Ammon's horn (tissue), 1 donor: ENCODE measurements at regions not wholly inside any gene's neighbourhood (a gene's known extent, or its start where the extent isn't known, plus 50 kb on each side); places are given as distances from the start of the nearest gene placed in this dataset.

Experiments
- DNase-seq: peaks from one replicate; pipeline ENCODE4 v3.0.0-alpha.2; 2016; ENCODE audit warnings: low spot score

DNA sequence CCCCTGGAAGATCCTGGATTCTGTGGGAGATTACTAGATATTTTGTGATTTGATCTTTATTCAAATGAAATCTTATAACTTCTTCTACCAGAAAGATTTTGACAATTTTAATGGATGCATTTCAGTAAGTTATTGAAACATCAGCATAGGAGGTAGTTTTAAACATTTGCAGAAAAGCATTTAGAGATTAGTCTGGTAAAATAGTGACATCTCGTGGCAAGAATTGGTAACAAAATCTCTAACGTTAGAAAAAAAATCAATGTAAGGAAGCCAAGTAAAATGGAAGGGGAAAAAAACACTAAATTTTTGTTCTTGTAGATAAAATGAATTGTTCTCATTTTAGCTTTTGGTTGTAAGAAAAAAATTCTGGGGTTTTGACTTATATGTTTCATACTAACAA lies 73.3 kb downstream of the TASL start:
- DNase-seq: peak; percentile 21

DNA sequence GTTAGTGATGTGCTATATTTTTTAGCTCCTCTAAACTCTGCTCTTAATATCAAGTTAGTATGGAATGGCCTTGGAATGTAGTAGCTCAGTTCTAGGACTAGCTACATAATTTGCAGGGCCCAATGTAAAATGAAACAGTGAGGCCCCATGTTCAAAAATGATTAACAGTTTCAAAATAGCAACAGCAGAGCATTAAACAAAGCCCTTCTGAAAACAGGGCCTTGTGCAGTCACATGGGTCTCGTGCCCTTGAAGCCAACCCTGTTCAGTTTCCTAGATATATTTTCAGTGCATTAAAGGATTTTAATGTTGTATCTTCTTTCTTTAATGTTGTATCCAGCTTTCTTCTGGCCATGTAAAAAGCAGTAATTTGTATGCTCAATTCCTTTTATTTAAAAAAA lies 82.1 kb downstream of the TASL start:
- DNase-seq: no peak

DNA sequence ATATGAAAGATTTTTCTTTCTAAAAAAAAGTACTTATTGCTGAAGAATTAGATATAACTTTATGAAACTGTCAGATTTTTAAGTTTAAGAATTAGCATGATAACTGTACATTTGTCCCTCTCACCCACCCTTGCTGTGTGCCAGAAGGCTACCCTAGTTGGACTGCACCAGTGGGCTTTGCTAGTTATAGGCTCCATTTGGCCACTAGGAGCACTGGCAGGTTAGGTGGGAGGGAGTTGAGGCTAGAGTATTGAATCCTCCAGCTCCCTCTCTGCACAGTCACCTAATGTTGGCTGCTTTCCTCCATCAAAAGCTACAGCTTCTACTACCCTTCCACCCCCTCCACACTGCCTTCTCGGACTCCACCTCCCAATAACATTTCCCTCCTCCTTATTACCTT lies 84.2 kb downstream of the TASL start:
- no peak for DNase-seq

DNA sequence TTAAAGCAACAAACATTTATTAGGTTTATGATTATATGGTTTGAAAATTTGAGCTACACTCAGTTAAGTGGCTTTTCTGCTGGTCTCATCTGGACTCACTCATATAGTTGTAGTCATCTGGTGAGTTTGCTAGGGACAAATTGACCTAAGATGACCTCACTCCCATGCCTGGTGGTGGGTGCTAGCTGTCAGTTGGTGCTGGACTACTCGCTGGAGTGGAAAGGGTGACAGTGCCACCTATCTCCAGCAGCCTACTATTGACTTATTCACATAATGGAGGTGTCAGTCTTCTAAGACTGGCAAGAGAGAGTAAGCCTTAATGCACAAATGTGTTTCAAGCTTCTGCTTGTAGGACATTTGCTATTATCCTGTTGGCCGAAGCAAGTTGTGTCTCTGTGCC lies 88.2 kb downstream of the TASL start:
- DNase-seq: no peak

DNA sequence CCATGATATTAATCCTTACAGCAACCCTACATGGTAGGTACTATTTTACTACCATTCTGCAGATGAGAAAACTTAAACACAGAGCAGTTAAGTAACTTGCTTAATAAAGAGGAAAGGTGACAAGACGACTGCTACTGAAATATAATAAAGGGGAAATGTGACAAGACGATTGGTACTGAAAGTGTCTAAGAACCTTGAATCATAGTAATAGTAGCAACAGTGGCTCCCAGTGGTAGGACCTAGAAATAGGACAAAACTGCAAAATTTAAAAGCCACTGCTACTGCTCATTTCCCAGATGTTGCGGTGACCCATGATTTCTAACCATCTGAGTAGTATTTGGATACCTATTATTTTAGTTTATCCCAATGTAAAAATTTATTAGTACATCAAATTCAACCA lies 89.5 kb downstream of the TASL start:
- DNase-seq: no peak

DNA sequence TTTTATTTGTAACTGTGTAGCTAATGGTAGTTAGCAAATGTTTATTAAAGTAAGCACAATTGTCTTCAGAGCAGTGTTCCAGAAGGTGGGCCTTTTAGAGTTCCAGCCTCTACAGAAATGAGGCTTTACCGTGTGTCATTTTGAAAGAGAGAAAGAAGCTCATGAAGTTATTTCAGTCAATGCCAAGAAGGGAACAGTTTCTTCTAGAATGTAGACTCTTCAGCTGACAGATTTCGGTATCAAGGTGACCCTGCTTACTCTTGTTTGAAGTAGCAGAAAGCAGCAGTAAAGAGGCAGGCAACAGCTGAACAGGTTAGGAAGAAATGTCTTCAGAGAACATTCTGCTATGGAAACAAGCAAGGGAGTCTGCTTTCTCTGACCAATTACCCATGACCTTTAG lies 93.6 kb downstream of the TASL start:
- no peak for DNase-seq

DNA sequence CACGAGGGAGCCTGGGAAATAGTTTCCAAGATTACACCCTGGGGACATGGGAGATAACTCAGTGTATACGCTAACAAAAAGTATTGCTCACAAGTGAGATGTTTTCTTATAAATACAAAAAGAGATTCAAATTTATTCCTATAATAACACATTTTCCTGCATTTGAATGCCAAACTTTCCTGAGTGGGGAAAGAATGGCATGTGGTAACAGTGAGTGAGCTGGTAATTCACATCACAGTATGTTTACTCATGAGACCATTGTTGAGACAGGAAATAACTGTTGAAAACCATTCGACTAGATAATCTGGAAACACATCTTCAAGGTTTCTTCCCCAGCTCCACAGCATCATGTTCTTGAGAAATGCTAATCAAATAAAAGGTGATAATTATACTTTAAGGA lies 109.1 kb downstream of the TASL start:
- DNase-seq: no peak
